GM21528 (cell line): ENCODE measurements at regions not wholly inside any gene's neighbourhood (a gene's known extent, or its start where the extent isn't known, plus 50 kb on each side); places are given as distances from the start of the nearest gene placed in this dataset.
A peak's percentile ranks its signal among the peaks of the same experiment; 100 is the strongest.

Experiments
- ATAC-seq: cut with Tn5 transposase; IDR thresholded peaks from one replicate; pipeline ENCODE4 v1.9.1; 2021; ENCODE audit warnings: mild to moderate bottlenecking, moderate library complexity; ENCODE audit not compliant: unreplicated experiment, low FRiP score

DNA sequence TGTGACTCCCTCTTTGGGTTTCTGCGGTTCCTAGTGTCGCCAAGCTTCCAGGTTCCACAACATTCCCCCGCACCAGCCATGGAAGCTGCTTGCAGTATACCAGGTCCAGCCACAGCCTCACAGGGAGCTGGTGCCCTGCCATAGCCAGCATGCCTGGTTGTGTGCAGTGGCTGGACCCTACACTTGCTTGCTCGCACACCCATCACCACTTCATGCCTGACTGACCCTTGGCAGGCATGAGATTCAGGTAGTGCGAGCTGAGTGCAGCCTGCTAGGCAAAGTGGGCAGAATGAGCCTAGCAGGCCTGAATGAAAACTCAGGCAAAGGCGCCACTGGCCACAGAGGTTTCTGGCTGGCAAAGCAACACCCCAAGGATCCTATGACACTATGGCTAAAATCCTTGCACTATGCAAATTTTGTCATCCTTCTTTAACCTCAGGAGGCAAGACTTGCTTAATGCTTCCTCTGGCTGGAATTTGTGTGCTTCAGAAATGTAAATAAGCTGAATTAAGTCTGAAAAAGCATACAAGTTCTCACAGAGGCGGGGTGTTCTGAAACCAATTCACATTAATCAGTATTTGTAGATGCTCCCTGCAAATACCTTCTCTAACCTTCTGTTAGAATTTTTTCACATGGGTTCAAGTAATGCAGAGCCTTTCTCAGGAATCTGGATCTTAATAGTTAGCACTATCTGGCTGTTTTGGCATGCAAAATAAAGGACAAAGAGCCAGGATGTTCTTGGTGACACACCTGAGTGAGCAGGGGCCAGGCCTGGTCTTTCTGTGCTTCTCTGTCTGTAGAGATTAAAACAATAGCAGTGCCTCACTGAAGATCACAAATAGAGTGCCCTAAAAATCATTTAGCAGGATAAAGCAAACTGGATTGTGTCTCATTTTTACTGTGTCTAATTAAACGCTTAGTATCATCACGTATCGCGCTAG lies 256.9 kb downstream of the GPATCH2 start:
- ATAC-seq: no peak

GRCh38 chr1:217372049-217372970 lies 258.6 kb downstream of the GPATCH2 start:
- no peak for ATAC-seq

DNA sequence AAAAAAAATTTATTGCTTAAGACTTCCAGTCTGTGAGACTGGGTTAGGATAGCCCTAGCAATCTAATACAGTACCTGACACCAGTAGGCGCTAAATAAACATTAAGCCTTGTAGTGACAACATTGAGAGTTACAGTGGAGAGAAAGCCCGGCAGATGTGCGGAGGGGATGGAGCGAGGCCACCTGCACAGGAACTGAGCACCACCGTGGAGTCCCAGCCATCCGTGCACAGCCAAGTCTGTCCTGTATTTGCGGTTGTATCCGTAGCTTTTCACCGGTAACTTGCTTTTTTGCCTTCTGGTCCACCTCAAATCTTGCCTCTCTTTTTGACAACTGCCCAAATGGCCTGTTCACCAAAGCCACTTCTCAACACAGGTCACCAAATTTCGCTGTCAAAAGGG lies 260.1 kb downstream of the GPATCH2 start:
- ATAC-seq: no peak

DNA sequence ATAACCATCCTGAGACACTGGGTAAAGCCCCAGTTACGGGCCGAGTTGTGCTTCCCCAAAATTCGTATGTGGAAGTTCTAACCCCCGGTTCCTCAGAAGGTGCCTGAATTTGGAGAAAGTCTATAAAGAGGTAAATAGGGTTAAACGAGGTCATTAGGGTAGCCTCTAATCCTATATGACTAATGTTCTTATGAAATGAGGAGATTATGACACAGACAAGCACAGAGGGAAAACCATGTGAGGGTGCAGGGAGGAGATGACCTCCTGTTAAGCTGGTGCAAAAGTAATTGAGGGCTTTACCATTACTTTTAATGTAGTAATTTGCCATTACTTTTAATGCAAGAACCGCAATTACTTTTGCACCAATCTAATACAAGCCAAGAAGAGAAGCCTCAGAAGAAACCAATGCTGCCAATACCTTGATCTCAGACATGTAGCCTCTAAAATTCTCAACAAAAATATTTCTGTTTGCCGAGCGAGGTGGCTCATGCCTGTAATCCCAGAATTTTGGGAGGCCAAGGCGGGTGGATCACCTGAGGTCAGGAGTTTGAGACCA lies 260.8 kb downstream of the GPATCH2 start:
- ATAC-seq: no peak

GRCh38 chr1:217369271-217369981 lies 261.5 kb downstream of the GPATCH2 start:
- peak; percentile 97 for ATAC-seq

DNA sequence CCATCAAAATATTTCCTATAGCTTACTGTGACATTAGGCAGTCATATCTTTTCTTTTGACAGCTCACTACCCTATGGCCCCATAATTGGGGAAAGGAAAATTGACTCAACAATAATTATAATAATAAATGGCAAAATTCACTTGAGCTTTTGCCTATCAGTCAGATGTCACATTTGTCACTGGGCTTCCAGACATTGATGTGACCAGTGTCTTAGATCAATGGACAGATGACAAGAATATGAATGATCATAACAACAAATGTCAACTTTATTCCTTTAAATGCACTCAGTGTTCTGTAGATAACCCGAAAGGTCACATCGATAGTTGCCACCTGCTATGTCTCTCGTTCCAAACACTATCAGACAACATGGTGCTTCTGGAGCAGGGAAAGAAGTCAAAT lies 266.7 kb downstream of the GPATCH2 start:
- ATAC-seq: no peak

- ATAC-seq: no peak
Measured at GRCh38 chr1:217363319-217363718, 267.6 kb downstream of the GPATCH2 start.

DNA sequence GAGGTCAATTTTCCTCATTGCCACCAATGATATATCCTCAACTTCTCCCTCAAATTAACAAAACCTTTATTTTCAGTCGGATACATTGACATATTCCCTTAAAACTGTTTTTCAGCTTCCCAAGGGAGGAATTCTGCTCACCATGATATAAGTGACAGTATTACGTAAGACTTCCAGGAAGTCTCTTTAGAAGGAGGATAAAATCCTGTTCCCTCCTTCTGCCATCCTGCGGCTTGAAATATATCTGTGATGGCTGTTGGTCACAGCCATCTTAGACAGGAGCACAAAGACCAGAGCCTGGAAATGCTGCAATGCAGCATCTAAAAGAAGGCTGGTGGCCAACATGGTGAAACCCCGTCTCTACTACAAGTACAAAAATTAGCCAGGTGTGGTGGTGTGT lies 270.4 kb downstream of the GPATCH2 start:
- no peak for ATAC-seq

DNA sequence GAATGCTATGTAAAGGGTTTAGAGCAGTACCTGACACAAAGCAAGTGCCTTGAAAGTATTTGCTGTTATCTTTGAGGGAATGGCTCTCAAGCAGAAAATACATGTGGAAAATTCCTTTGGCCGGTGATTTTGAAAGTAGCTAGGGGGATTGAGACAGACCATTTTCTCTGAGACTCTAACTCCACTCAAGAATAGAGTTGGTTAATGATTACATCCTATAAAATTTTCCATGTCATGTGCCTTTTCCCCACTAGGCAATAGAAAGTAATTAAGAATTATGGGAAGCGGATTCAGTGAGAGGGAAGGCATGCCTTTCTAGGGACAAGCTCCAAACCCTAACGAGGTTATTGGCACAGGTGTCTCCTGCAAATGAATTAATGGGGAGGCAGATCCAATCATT lies 276.0 kb downstream of the GPATCH2 start:
- no peak for ATAC-seq

GRCh38 chr1:217348960-217349664 lies 281.8 kb downstream of the GPATCH2 start:
- ATAC-seq: no peak

DNA sequence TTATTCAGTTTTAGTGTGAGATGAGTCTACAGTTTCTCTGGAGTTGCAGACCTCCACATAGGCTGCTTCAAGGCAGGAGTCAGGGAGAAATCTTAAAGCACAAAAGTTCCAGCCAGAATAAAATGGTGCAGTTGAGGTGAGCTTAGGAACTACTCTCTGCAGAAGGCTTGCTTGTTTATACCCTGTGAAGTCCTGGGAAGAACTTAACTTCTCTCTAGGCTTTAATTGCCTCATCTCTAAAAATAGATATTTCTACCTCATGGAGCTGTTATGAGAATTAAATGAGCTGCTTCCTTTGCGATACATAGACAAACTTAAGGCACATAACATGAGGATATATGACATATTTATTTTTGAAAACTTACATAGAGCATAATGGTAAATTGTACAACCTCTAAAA lies 286.2 kb downstream of the GPATCH2 start:
- ATAC-seq: no peak

DNA sequence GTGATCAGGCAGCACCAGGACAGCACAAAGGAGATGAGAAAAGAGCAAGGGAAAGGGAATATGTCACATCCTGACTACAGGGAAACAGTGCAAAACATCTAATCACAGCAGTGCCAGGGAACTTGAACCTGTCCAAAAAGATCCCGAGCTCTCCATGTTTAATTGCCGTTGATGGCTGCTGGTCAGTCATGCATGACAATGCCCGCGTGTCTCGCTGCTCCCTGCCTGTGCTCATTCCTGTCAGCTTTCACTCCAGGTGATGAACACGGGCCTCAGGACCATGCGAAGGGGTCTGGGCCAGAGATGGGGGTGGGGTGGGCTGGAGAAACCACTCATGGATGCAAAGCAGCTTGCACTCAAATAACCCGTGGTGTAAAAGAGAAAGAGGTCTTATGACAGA lies 287.0 kb downstream of the GPATCH2 start:
- ATAC-seq: no peak

DNA sequence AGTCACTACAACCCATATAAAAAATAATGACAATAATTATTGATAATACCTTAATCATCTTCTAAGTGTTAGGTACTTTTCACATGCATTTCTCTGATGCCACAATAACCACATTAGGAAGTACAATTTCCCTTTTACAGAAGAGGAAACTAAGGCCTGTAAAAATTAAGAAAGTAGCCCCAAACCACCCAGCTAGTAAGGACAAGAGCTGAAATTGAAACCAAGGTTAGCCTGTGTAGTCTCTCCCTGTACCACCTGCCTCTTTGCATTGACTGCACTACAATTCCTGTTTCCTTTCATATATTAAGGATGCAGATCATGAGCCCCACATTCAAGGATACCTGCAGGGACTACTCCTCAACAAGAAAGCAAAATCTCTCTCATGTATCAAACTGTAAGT lies 288.8 kb downstream of the GPATCH2 start:
- ATAC-seq: no peak

DNA sequence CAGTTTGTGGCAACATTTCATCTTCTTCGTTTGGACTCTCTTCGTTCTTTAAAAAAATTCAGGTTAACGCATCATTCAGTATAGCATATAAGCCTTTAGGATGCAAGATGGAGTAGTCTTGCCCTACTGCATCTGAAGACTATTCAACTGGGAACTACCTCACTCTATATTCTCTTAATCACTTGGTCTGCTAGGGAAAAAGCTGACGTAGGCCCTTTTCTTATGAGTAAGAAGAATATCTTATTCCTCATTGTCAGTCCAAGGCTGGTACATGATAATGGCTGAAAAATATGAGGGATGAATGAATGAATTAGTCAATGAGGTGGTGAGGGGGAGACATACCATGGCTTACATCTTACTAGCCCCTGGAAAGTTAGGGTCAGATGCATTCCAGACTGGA lies 294.2 kb downstream of the GPATCH2 start:
- no peak for ATAC-seq

DNA sequence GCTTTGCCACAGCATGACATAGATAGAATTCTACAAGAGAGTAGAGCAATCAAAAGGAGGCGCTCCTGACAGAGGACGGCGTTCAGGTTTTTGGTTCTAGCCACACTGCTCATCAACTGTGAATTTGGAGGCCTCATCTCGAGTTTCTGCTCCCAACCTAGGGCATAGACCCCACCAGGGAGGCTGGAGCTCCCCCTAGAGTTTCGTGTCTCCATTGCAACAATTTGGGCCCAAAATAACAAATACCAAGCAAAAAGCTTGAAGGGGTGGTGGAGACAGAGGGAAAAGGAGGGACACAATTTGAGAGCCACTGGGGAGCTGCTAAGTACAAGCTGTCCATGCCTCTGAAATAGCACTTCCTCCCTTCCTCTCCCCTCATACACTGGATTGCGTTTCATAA lies 297.0 kb downstream of the GPATCH2 start:
- ATAC-seq: no peak

GRCh38 chr1:217332431-217333065 lies 298.3 kb downstream of the GPATCH2 start:
- no peak for ATAC-seq

- no peak for ATAC-seq
Measured at GRCh38 chr1:217331698-217332097, 299.2 kb downstream of the GPATCH2 start.

DNA sequence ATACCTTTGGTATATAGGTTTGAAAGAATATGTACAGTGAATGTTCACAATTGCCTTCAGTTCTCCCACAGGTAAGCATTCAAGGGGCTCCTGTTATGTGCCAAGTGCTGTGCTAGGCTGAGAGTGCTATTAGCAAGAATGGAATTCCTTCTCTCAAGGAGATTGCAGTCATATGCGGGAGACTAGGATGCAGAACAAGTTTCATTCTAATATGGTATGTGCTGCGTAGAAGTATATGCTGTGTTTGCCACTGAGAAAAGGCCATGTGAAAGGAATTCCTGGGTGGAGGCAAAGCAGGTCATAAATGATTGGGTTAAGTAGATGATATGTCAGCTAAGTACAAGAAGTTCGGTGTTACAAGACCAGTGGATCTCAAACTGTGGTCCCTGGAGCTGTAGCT lies 303.0 kb downstream of the GPATCH2 start:
- no peak for ATAC-seq

- peak; percentile 100 for ATAC-seq
Measured at GRCh38 chr1:217322834-217323233, 308.1 kb downstream of the GPATCH2 start.
